Ammon's horn (tissue), 1 donor: ENCODE measurements at regions not wholly inside any gene's neighbourhood (a gene's known extent, or its start where the extent isn't known, plus 50 kb on each side); places are given as distances from the start of the nearest gene placed in this dataset.

Experiments used
- DNase-seq: peaks from one replicate; pipeline ENCODE4 v3.0.0-alpha.2; 2016; ENCODE audit warnings: low spot score

DNA sequence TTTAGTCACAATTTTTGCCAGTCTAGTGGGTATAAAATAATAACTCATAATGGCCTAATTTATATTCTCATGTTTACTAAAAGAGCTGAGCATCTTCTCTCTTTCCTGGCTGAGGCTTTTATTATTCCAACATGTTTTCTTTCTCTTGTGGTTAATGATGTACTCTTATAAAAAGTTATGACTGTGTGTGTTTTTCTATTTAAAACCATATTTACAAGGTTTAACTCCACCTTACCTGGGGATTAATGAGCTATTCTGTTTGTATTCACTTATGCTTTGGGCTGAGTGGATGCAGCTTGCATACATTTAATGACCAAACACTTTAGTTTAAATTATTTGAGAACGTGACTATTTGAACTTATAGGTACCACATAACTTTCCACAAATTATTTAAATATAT is 1365.7 kb upstream of the SLC10A2 start:
- no peak for DNase-seq

- no peak for DNase-seq
These were observed 1360.2 kb upstream of the SLC10A2 start for GRCh38 chr13:104426435-104426834.

- no peak for DNase-seq
These were observed 1356.5 kb upstream of the SLC10A2 start for GRCh38 chr13:104422668-104423067.

- no peak for DNase-seq
These were observed 1350.8 kb upstream of the SLC10A2 start for GRCh38 chr13:104416973-104417372.

- DNase-seq = no peak
These were observed 1348.6 kb upstream of the SLC10A2 start for GRCh38 chr13:104414771-104415170.

DNA sequence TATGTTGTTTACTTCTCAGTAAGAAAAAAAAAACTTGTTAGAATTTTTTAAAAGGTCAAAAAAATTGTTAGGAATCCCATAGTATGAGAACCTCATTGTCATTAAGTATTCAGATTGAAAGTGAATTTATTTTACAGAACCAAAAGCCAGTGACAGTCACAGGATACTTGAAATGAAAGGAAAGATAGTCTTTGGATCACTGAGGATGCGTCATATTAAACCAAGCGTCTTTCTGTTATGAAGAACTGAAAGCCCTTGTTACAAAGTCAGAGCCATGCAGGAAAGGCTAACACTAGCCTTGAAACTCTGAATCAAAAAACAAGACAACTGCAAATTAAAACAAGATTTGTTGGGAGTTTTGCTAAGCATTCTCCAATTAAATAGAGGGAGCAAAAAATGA is 1348.0 kb upstream of the SLC10A2 start:
- no peak for DNase-seq

DNA sequence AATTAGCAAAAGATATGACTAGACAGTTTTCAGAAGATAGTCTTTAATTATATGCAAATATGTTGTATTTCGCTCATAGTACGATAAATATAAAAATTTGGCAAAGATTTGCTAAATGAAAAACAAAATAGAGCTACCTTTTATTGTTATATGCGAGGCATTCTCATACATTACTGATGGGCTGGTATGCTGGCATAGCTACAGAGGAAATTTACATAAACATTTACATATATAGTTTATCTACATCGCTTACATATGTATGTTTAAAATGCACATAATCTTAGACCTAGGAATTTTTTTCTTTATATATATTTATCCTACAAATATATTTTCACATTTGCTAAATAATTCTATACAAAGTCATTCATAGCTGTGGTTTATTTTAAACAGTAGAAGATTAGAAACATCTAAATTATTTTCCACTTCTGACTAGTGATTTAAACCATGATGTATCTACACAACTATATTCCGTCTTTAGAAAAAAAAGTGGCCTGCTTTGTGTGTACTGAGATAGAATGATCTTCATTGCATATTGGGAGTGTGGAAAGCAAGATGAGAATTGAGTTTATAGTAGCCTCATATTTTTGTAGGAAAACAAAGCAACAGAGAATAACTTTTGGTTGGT is 1345.0 kb upstream of the SLC10A2 start:
- no peak for DNase-seq

DNA sequence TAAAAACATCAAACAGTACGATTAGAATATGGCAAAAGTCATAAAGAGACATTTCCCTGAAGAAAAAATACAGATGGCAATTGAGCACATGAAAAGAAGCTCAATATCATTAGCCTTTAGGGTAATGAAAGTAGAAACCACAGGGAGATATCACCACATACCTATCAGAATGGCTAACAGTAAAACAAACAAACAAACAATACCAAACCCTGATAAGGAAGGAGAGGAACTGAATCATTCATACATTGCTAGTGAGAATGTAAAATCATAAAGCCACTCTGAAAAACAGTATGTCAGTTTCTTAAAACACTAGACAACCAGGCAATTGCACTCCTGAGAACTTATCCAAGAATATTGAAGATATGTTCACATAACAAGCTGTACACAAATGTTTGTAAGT is 1342.5 kb upstream of the SLC10A2 start:
- DNase-seq = no peak

- DNase-seq = no peak
These were observed 1338.1 kb upstream of the SLC10A2 start for GRCh38 chr13:104404325-104404724.

DNA sequence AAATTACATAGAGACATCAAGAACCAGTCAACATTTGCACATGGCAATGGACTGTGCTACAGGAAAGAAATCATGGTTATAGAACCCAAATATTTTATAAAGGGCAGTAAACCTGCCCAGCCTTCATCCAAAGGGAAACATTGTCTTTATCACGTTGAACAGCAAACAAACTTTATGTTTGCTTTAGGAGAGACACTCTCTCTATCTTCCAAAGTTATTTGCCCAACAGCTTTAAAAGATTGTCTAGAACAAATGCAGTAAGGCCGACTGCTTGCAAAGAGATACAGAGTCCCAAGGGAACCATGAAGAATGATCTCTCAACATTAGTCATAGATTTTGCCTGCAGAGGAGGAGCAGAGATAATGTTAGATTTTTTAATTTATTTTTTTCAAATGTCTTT is 1323.5 kb upstream of the SLC10A2 start:
- DNase-seq = no peak

DNA sequence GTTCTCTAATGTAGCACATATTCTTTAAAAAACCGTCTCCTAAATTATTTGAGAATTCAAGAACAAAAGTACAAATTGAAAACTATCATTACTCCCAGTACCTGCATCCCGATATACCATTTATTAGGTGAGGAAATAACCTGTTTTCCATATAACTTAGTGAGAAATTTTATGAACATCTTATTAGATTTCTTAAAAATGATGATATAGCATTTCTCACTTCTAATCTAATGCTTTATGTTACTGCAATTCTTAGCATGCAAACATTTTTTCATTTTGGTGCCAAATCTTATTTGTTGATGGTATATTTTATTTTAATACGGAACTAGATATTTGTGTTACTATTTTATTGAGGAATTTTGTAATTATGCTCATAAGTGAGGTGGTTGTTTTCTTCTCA is 1321.3 kb upstream of the SLC10A2 start:
- DNase-seq = no peak

DNA sequence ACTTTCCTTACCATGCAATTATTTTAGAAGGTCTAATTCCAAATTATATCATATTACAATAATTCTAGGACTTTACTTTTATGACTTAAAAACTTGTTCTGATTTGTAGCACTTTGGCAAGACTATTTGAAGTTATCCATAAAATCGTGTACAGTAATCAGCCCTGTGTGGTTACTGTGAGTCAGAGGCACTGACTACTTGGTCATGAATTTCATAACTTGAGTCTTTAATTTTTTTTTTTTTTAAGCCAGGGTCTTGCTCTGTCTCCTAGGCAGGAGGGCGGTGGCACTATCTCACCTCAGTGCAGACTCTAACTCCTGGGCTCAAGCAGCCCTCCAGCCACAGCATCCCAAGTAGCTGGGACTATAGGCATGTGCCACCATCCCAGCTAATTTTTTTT is 1319.2 kb upstream of the SLC10A2 start:
- no peak for DNase-seq

DNA sequence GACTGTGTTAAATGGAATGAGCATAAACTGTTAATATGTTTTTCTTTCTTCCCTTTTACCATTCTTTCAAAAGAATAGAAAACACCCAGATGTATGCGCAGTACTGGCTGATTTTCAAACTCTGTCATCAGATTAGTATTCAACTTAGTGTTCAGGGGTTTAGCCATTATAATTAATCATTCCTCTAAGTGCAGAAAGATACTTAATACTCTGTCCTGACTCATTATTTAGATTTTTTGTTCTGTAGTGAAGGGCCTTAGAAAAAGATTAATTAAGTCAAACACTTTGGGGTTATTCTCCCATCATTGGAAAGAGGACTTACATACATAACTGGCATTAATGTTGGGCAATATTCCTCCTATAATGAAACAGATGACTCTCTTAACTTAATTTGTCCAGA is 1316.7 kb upstream of the SLC10A2 start:
- no peak for DNase-seq

DNA sequence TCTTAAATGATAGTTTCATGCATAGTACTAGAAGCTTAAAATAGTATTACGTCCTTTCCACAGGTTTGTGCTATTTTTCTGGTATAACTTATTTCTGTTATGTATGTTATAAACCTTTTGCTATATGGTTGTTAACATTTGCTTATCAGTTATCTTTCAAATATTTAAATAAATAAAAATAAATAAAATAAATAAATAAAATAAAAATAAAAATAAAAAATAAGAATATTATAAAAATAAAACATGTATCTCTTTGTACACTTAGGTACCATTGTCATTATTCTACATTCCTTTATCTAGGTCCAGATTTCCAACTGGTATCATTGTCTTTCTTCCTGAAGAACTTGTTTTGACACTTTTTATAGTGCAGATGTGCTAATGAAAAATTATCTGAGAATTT is 1310.4 kb upstream of the SLC10A2 start:
- DNase-seq = no peak

GRCh38 chr13:104375614-104376013 is 1309.4 kb upstream of the SLC10A2 start:
- DNase-seq = no peak

- no peak for DNase-seq
These were observed 1306.0 kb upstream of the SLC10A2 start for GRCh38 chr13:104372095-104372655.

DNA sequence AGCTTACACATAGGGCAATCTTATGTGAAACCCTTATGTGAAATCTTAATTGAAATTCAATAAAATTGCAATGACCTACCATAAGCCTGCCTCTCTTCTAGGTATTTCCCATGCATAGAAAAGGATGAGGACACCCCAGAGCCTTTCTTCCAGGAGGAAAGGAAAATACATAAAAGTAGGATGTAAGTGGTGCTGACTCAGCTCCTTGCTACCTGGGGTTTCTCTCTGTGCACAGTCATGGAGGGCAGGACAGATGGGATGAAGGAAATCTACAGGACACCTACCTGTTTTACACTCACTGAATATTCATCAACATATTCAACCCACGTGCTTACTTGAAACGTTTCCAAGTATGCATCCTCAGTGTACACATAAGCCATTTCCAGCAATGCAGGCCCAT is 1299.2 kb upstream of the SLC10A2 start:
- no peak for DNase-seq

GRCh38 chr13:104357672-104358354 is 1291.6 kb upstream of the SLC10A2 start:
- DNase-seq = no peak

- no peak for DNase-seq
These were observed 1291.0 kb upstream of the SLC10A2 start for GRCh38 chr13:104357174-104357573.

- no peak for DNase-seq
These were observed 1288.9 kb upstream of the SLC10A2 start for GRCh38 chr13:104355041-104355670.

DNA sequence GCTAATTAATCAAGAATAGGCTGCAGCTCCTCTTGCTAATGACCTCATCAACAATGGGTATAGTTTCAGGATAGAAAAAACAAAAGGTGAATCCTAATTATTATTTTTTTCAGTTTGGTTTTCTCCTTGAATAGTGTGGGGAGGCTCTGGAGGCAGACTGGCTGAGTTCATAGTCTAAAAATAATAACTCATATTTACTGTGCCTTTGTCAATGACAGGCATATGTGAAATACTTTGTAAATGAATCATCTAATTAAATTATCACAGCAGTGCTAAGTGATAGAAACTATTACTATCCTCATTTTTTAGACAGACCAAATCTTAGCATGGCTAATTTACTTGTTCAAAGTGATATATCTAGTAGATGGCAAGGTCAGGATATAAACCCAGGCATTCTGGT is 1261.0 kb upstream of the SLC10A2 start:
- DNase-seq = no peak

- no peak for DNase-seq
These were observed 1260.3 kb upstream of the SLC10A2 start for GRCh38 chr13:104326523-104326922.

GRCh38 chr13:104321756-104322155 is 1255.5 kb upstream of the SLC10A2 start:
- no peak for DNase-seq
